HS-5 (cell line): ENCODE measurements at regions not wholly inside any gene's neighbourhood (a gene's known extent, or its start where the extent isn't known, plus 50 kb on each side); places are given as distances from the start of the nearest gene placed in this dataset.
"Not testable (repeated sequence)": the region's sequence is repeated elsewhere in the genome, so short reads cannot be mapped to it uniquely, and the experiment has no call there.

Experiments used
- DNase-seq: peaks from one replicate; pipeline ENCODE4 v3.0.0-alpha.2; 2012; ENCODE audit warnings: low read depth

GRCh38 chrX:106220177-106220576, 52.1 kb downstream of the PWWP3B start:
- DNase-seq: no peak

DNA sequence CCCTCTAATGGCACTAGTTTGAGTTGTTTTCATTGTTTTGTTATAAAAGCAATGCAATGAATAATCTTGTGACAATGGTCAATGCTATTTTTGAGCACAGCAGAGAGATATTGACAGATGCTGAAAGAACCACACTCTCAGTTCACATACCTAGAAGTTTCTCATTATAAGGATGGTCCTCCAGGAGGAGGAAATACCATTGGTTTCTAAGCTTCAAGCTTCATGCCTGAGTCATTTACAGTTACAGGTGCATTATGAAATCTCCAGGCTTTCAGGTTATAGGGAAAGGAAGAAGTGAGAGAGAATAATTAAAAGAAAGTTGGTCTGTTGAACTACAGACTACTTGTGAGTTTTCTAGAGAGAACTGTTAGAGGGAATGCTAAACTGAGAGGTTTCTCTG, 75.3 kb downstream of the PWWP3B start:
- DNase-seq: no peak

- no peak for DNase-seq
Measured at GRCh38 chrX:106246511-106246910, 78.4 kb downstream of the PWWP3B start.

DNA sequence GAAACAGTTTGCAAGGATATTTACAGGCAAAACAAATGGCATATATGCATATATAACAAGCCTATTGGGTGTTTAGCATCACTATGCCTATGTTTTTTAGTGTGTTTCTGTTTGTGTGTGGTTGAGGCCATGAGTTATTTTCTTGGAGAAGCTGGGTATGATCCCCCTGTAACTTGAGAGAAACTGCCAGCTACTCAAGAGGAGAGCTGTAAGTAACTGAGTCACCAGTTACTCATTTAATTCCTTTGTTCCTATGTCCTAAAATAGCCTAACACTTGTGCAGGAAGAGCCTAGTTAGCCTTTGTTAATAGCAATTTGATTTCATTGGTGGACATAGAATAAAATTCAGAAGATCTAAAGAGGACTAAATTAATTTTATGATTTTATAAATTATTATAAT, 79.1 kb downstream of the PWWP3B start:
- DNase-seq: no peak

DNA sequence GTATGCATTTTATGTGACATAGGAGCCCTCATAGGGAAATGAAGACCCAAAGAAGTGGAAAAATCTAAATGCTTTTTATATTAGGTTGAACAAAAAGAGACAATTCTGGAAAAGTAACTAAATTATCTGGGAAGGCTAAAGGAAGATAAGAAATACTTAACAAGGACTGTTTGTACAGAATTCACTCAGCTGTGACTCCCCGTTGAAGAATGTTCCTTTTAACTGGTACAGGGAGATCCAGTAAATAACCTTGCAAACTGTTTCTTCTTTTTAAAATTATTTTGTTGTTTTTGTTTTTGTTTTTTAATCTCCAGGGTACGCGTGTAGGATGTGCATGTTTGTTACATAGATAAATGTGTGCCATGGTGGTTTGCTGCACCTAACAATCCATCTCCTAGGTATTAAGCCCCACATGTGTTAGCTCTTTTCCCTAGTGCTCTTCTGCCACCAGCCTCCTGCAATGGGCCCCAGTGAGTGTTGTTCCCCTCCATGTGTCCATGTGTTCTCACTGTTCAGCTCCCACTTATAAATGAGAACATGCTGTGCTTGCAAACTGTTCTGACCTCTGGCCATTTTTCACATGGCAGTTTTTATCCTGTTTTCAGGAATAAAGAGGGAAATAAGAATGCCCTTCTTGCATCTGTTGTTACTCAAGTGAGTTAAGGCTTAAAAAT, 81.7 kb downstream of the PWWP3B start:
- DNase-seq: no peak

DNA sequence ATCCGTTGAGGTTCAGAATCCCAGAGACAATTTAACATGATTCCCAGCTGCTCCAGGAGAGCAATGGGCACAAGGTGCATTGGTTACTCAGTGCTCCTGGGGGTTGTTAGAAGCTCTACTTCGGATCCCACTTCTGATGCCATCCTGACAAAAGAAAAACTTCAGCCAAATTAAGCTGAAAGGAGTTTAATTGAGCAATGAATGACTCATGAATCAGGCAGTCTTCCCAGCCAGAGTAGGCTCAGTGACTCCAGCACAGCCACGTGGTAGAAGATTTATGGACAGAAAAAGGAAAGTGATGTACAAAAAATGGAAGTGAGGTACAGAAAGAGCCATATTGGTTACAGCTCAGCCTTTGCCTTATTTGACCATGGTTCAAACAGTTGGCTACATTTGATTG, 95.7 kb downstream of the PWWP3B start:
- DNase-seq: no peak

- DNase-seq: not testable (repeated sequence)
Measured at GRCh38 chrX:106273947-106274587, 106.0 kb downstream of the PWWP3B start.

DNA sequence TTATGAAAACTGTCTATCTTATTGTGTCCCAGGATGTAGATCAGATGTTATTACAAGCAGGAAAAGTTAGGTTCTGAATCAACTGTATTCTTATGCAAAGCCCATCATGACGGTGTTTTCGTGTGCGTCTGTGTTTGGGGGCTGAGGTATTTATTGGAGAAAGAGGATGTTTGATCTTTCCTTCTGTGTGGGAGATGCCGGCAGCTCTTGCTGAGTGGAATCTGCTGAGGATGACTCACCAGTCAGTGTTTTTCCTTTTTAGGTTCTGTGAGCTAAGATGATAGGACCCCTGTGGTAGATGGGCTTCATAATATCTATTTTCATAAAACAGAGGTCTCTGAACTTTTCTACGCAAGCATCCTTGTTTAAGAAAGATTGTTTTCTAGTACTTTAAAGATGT, 107.1 kb downstream of the PWWP3B start:
- not testable (repeated sequence) for DNase-seq

DNA sequence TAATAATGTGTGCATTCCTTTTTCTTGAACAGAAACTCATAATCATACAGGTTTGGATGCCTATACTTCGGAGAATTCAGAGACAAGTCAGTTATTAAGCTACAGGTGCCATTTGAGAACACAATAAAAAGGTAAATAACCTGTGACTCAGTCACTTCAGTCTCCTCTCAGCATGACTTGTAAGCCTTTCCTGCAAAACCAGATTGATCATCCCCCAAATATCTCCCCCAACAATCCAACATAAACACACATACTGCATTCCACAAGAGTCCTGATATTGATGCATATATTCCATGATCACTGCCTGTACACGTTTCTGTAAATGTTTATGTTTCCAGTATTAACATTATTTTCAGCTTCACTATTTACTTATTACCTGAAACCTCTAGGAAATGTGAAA, 110.8 kb downstream of the PWWP3B start:
- DNase-seq: no peak

DNA sequence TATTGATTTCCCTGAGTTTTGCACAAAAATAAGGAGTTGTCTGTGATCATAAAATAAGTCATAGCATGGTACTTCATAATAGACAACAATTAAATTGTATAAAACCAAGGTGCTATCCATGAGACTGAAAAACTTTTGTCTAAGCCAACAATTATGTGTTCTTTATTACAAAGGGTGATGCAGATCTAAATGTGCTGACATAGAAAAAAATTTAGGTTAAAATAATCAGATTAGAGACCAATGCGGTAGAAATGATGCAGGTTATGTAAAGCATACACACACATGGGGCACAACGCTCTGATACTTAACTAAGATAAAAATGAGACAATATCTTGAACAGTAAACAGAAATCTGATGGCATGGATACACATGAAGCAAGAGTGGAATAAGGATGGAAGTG, 113.3 kb downstream of the PWWP3B start:
- DNase-seq: no peak

DNA sequence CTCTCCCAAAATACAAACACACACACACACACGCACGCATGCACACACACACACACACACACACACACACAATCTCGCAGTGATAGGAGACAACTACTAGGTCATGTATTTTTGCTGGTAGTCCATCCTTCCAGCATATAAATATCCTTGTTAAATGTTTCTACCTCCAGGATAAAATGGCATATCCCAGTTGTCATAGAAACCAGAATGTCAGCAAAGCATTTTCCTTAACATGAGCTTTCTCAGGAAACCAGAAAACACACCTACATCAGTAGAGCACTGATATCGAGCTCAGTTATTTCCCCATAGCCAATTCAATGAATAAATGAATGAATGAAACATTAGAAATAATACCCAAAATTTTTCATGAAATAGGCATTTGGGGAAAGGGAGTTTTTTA, 115.7 kb downstream of the PWWP3B start:
- DNase-seq: no peak

DNA sequence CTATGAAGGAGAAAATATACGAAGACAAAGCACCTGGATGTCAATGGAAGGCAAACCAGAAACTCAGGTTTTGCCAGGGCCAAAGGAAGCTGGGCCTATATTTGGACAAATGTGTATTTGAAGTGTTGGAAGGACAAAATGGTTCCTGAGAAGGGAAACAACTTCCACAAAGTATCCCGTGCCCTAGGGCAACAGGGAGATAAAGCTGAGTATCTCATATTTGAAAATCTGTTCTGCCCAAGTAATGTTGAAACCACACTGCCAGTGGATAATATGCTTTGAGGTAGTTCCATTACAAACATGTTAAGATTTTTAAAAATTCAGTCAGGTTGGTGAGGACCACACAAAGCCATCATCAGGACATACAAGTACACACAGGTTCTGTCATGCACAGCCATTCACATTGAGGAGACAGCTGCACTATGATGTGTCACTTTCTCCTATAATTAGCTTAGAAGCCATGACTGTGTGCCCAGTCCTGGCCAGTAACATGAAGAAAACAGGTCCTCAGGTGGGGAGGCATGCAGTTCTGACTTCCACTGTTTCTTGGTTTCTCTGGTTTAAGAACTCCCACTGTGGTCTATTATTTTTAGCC, 116.4 kb downstream of the PWWP3B start:
- no peak for DNase-seq

DNA sequence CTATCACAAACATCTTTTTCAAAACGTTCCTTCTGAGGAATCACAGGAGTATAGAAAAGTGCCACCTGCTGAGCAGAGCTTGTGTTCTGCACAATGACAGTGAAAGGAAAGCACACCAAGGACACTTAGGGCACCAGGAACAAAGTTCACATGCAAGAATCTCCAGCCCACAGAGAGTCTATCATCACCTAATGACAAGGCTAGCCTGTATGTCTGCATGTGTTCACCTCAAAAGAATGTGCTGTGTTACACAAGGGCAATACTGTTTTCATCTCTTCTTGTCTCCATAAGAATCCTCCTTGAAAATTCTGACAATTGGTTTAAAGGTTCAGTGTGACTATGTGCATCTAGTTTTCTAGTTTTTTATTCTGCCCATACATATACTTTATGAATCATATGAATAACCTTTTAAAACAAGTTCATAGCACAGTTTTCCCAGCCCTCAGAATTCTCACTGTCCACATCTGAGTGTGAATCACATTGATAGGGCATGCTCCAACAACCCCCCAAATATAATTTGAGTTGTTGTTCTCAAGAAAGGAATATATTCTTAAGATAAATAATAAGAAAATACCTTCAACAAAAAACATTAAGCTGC, 118.0 kb downstream of the PWWP3B start:
- DNase-seq: no peak

DNA sequence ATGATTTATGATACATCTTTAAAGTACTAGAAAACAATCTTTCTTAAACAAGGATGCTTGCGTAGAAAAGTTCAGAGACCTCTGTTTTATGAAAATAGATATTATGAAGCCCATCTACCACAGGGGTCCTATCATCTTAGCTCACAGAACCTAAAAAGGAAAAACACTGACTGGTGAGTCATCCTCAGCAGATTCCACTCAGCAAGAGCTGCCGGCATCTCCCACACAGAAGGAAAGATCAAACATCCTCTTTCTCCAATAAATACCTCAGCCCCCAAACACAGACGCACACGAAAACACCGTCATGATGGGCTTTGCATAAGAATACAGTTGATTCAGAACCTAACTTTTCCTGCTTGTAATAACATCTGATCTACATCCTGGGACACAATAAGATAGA, 122.7 kb downstream of the PWWP3B start:
- DNase-seq: not testable (repeated sequence)

DNA sequence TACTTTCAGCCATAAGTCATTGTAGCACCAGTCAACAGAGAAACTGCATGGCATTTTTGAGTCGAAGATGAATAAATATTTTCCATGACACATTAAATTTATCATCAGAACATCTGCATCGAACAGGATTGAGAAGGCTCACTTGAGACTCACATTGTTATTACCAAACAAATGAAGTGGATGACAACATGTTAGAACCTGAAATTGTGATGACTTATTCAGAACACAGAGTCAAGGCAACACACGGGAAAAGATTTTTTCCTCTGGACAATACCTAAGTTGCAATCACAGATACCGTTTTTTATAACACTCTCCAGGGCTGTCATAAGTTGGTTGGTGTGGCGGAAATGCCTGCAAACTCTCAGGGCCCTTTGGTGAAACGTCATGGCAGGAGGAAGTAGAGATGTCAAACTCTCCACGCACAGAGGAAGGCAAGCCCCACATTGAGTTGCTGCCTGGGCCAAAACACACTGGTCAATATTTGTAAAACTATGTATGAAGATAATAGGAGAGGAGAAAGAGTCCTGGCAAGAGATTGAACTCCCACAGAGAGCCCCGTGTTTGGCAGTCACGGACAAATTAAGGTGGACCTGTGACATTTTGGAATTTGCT, 123.8 kb downstream of the PWWP3B start:
- DNase-seq: not testable (repeated sequence)

DNA sequence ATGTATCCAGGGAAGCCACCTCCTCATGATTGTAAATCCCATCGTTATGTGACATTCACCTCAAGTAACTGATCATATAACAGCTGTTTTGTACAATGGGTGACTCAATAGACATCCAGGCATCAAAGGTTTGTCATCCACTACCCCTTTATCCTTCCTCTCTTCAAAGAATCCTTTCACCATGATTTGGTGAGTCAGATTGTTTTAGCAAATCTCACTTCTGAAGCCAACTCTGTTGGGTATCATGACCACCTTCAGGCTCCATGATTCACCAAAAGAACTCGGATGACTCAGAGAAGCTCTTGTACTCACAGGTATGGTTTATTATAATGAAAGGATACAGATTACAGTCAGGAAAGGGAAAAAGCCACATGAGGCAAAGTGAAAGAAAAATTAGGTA, 132.1 kb downstream of the PWWP3B start:
- DNase-seq: no peak

- no peak for DNase-seq
Measured at GRCh38 chrX:106300656-106301055, 132.6 kb downstream of the PWWP3B start.

GRCh38 chrX:106302304-106302703, 134.2 kb downstream of the PWWP3B start:
- no peak for DNase-seq

- DNase-seq: no peak
Measured at GRCh38 chrX:106306391-106306947, 138.4 kb downstream of the PWWP3B start.

DNA sequence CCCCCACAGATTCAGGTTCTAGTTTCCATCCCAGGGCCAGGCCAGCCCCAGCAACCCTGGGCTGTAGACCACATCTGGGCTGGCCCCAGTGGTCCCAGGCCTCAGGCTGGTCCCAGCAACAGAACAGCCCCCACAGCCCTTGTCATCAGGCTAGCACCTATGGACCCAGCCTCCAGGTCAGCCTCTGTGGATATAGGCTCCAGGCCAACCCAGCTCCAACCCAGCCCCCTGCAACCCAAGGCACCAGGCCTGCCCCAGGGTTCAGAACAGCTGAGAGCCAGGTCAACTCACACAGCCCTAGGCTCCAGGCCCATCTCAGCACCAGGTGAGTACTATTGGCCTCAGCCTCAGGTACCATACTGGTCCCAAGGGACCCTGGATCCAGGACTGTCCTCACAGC, 155.3 kb downstream of the PWWP3B start:
- DNase-seq: no peak

GRCh38 chrX:106331606-106332005, 163.5 kb downstream of the PWWP3B start:
- DNase-seq: no peak

GRCh38 chrX:106341823-106342222, 173.7 kb downstream of the PWWP3B start:
- DNase-seq: no peak

- no peak for DNase-seq
Measured at GRCh38 chrX:106356580-106356979, 188.5 kb downstream of the PWWP3B start.
